Inflammatory macrophage treated with lipopolysaccharide for 4 hours (primary cell): ENCODE measurements at regions not wholly inside any gene's neighbourhood (a gene's known extent, or its start where the extent isn't known, plus 50 kb on each side); places are given as distances from the start of the nearest gene placed in this dataset.
"Not testable (repeated sequence)": the region's sequence is repeated elsewhere in the genome, so short reads cannot be mapped to it uniquely, and the experiment has no call there.

Experiments
- DNase-seq: peaks from one replicate; pipeline ENCODE4 v3.0.0-alpha.2; 2020

DNA sequence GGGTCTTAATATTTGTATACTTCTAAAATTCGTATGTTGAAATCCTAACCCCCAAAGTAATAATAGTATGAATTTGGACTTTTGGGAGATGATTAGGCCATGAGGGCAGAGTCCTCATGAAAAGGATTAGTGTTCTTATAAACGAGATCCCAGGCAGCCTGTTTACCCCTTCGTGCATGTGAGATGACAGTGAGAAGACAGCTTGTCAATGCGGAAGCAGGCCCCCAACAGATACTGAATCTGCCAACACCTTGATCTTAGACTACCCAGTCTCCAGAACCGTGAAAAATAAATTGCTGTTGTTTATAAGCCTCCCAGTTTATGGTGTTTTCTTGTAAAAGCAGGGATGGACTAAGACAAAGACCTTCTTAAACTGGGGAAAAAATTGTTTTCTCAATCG is 714.2 kb downstream of the SI start:
- DNase-seq: no peak

DNA sequence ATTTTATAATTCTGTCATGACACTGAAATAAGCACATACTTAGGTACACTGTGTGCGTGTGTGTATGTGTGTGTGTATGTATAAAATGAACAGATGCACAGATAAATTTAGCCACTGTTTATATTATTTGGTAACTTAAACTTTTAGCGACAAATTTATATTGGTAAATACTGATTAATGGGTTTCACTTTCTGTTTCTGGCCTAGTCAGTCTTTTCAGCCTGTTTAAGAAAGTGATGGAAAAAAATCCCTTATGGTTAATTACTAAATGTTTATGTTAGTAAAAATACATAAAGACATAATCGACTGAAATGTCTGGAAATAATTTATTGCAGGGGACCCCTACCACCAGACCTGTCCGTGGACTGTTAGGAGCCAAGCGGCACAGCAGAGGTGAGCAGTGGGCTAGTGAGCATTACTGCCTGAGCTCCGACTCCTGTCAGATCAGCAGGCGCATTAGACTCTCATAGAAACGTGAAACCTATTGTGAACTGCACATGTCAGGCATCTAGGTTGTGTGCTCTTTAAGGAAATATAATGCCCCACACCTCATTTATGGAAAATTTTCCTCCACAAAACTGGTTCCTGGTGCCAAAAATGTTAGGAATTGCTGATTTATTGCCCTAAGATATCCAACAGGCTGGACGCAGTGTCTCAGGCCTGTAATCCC is 717.4 kb downstream of the SI start:
- DNase-seq: no peak

DNA sequence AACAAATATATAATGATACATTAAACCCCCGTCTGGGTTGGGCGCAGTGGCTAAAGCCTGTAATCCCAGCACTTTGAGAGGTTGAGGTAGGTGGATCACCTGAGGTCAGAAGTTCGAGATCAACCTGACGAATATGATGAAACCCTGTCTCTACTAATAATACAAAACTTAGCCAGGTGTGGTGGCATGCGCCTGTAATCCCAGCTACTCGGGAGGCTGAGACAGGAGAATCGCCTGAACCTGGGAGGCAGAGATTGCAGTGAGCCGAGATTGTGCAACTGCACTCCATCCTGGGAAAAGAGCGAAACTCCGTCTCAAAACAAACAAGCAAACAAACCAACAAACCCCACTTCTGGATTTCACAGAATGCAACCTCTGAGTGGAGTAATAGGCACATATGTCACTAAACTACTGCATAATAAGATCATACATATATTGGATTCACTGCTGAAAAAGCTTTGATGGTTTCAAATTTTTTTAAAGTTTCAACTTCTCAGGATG is 718.2 kb downstream of the SI start:
- DNase-seq: no peak

DNA sequence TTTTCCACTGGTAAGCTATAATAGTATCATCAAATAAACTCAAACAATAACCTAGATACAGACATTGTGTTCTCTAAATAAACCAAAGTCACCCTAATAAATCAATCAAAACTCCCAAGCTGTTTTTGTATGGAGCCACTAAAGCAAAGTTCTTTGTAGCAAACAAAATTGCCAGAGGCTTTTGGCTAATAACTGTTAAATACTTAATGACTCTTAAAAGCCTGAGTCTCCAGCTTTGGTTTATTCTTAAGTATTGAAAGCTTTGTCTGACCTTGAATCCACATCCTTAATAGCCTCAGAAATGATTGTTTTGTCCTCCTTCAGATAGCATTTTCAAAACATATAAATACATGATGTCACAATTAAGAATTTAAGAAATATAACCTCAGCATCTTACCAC is 725.3 kb downstream of the SI start:
- no peak for DNase-seq

DNA sequence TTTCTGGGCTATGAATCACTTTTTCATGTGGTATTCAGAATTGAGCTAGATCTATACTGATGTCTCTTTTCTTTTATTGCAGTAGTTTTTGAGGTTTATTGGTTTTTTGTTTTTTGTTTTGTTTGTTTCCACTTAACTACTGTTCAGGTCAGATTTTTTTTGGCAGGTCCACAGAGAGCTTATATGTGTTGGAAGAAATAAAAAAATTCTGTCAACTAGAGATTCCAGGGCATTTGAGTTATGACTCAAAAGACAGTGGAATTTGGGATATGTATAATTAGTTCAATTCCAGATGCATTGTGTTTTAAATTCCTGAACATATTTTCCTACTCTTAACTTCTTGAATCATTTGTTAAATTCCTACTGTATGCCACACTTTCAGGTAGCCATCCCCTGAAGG is 727.2 kb downstream of the SI start:
- DNase-seq: no peak

DNA sequence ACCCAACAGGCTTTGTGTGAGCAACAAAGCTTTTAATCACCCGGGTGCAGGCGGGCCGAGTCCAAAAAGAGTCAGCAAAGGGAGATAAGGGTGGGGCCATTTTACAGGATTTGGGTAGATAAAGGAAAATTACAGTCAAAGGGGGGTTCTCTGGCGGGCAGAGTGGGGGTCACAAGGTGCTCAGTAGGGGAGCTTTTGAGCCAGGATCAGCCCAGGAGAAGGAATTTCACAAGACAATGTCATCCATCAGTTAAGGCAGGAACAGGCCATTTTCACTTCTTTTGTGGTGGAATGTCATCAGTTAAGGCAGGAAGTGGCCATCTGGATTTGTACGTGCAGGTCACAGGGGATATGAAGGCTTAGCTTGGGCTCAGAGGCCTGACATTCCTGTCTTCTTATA is 736.1 kb downstream of the SI start:
- DNase-seq: not testable (repeated sequence)

DNA sequence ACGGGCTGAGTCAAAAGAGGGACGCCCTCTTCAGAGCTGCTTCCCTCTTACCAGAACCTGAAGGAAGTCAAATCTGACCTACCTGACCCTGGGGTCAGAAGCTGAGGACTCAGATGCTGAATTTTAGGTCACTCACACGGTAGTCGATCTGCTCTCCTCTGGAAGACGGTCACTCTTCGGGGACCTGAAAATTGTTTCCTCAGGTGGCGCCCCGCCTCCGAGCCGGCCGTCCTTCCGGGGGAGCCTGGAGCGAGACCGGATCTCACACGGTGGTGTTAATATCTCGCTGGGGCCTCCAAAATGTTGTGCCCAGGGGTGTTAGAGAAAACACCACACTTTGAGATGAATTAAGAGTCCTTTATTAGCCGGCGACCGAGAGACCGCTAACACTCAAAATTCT is 737.2 kb downstream of the SI start:
- DNase-seq: no peak

DNA sequence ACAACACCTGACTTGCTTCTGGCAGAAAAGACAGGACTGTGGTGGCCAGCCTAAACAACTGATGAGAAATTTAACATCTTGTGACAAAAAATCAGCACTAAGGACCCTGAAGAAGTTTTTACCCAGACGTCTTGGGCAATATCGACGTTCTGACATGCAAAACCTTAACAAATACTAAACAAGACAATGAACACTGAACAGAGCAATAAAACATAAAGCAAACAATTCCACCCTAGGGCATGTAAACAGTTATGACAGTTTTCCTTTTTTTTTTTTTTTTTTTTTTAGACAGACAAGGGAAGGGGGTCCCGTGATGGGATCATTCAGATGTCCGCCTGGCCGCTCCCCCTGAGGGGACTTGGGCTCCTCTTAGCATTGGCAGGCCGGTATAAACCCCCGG is 738.0 kb downstream of the SI start:
- no peak for DNase-seq

DNA sequence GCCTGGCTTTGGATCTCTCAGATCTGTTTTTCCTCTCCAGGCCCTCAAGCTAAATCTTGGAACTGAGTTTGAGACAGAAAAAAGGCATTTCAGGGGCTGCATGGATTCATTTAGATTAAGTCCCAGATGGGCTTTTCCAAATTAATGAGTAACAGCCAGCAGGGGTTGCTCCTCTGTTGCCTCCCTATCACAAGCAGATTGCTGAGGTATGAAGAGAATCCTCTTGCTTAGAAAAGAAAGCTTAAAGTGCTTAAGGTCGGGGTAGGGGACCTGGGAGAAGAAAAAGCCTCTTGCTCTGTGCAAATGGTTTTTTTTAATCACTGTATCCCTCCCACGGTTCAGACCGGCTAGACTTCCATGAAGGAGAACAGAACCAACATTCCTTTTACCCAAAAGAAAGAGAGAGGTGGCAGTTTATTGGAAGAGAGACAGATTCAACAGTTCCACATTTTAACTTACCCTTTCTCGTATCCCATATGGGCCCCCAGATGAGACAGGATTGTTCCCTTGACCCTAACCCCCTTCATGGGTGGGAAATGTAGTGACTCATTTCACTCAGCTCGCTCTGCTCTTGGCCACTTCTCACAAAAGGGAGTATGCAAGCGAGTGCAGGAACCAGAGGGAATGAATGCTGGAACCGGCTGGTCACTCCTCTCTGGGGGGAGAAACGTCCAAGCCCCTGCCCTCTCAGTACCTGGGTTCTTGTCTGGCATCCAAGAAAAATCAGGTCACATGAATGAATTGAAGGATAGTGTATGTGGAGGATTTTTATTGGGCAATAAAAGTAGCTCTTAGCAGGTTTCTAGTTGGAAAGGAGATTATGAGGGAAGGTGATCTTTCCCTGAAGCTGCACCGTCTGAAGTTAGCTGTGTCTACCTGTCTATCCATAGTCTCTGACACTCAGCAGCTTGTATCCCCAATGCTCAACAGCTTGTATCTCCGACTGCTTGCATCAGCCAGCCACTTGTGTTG is 745.2 kb downstream of the SI start:
- DNase-seq: no peak

DNA sequence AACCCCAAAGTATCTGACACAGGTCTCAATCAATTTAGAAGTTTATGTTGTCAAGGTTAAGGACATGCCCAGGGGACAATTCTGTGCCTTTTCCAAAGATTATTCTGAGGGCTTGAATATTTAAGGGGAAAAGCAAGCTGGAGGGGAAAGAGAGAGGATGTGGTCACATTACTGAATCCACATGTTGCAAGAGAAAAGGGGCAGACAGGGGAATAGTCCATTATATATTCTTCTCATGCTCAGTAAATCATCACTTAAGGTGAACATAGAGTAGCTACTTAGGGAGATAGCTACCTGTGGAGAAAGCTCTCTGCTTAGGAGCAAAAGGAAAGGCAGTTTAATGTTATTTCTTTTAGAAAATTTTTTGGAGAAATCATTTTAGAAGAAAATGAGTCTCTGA is 751.6 kb downstream of the SI start:
- no peak for DNase-seq

DNA sequence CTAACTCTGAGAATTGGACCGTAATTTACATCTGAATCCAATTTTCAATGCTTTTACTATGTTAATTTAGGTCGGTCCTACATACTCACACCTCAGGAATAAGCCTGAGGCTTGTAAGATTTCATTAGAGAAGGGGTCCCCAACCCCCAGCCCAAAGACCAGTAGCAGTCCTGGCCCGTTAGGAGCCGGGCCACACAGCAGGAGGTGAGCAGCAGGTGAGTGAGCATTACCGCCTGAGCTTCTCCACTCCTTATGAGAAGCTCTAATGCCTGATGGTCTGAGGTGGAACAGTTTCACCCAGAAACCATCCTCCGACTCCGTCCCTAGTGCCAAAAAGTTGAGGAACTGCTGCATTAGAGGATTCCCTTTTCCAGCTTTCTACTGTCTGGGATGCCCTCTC is 757.3 kb downstream of the SI start:
- DNase-seq: no peak

DNA sequence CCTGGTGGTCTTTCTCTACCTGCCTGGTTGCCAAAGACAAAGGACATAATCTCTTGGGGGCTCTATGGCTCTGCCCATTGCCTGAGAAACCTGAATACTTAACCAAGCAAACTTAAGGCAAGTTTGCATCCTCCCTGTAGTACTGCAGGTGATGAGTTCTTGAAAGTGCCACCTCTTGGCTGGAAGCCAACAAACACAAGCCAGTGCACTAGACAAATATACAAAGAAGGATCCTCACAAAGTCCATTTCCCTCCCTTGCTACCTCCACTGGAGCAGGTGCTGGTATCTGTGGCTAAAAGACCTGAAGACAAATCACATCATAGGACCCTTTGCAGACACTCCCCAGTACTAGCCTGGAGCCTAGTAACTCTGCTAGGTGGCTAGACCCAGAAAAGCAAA is 772.3 kb downstream of the SI start:
- no peak for DNase-seq

DNA sequence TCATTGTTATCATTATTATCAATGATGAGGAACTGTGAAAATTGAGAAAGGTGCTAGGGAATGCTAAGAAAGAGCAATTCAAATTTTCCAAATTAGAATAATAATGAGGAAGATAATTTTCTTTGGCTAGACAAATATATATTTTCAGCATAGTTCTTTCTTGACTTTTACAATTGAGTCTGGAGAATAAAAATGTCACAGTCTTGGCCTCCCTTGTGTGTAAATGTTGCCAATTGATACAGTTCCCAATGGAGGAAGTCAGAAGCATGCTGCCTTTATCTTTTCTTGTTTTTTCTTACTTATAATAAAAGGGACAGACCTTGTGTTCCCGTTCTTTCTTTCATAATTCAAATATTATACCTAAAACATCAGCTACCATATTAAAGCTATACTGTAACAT is 774.4 kb downstream of the SI start:
- no peak for DNase-seq

DNA sequence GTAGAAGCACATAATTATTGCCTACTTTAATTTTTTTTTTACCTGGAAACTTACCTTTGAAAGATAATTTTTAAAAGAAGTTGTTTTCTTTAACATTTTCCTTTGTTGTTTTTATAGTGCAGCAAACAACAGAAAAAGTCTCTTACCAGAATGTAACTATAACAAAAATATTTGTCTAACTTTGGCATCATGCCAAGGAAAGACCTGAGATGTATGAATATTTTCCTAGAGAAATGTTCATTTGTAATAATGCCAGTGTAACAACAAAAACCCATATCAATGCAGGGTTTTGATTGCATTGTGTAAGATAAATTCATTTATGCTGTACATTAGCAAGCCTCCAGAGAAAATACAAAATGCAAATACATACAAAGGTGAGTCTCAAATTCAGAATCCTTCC is 775.7 kb downstream of the SI start:
- no peak for DNase-seq

DNA sequence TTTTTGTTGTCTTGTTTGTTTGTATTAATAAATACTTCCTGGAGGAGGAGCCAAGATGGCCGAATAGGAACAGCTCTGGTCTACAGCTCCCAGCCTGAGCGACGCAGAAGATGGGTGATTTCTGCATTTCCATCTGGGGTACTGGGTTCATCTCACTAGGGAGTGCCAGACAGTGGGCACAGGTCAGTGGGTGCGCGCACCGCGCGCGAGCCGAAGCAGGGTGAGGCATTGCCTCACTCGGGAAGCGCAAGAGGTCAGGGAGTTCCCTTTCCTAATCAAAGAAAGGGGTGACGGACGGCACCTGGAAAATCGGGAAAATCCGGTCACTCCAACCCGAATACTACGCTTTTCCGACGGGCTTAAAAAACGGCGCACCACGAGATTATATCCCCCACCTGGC is 786.8 kb downstream of the SI start:
- DNase-seq: not testable (repeated sequence)

DNA sequence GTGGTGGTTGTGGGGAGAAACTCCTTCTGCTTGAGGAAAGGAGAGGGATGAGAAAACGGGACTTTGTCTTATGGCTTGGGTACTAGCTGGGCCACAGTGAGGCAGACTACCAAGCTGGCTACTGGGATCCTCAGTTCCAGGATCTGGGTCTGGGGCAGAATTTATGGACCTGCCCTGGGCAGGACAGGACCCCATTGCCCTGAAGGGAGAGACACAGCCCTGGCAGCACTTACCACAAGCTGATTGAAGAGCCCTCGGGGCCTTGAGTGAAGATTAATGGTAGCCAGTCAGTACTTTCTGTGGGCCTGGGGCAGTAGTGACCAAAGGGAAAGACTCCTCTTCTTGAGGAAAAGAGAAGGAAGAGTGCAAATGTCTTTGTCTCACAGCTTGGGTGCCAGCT is 799.7 kb downstream of the SI start:
- DNase-seq: no peak

DNA sequence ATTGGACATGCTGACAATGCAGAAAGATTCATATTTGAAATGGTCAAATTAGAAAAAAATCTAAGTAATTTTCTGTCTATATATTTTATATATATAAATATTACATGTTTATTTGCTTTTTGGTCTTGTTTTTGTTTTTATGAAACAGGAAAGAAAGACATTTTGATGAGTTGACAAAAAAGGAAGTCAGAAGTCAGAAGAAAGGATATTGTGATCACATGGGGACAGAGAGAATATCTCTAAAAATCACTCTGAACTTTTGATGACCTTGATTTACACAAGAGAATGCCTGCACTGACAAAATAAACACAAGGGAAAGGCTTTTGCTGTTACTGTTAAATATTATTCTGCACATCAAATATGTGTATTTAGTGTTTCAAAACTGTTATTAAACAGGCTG is 811.2 kb downstream of the SI start:
- no peak for DNase-seq

DNA sequence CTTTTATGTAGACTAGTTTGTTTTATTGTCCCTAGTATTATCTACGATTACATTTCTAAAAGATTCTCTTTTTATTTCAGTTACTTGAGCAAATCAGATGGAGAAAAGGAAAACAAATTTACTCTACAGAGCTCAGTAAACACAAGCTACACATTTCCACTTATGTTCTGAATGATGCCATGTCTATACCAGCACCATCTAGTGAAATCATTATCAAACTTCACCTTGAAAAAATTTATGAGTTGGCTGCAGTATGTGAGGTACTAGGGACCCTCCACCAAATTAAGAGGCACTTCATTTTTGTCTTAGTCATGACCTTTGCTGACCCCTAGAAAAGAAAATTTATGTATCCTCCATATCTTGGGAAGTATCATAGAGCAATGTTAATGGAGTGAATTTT is 827.4 kb downstream of the SI start:
- no peak for DNase-seq

DNA sequence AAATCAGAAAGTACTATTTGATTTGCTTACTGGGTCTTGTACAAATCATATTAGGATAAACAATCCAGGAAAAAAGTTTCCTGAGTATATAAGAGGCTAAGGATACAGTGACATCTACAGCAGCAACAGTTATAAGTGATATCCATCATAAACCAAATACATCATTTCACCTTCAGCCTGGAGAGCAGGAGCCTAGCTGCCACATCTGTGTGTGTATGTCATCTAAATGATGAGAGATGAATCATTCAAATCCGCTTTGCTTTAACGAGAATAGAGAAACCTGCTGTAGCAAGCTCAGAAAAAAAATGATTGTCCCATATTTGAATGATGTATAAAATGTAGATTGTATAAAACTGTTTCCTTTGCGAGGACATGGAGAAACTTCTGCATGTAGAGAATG is 841.4 kb downstream of the SI start:
- no peak for DNase-seq

DNA sequence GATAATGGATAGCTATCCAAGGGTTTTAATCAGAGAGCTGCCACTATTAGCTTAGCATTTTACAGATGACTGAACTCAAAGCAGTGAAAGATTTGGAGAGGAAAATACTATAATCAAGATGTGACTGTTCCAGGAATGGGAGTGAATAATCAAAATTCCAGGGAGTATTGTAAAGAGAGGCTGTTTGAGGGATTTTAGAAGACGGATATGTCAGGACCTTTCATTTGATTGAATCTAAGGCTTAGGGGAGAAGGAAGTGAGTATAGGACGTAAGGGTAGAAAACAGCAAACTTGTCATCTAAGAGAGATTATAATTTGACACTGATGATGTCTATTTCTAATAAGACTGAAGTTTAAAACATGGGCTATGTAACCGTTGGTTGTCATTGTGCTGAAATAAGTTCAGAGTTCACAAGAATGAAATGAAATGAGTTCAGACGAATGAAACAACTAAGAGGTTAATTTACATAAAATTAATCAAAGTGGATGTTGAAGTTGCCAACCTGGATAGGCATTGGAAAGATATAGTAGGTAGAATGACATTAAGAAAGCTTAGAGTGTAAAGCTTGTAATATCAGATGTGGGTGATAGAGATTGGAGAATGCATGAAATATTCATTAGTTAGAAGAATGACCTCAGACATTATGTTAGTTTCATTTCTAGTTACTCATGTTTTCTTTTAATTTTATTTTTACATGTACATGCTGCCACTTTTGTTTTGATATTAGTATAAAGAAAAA is 842.8 kb downstream of the SI start:
- DNase-seq: no peak

DNA sequence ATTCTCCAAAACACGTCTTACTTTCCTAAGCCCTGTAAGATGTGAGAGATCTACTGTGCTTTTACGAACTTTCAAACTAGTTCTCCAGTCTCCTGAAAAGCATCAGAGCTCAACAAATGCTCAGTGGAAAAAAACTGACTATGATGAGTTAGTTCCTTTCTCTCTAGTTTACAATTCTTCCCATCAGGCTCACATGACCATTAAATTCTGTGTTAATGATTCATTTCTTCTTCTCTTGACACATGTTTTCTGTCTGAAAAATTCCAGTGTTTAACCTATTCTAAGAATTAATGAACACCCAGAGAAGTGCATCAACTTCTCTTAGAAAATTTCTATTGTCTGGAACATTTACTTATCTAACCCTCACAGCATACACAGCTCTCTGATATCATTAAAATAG is 844.3 kb downstream of the SI start:
- no peak for DNase-seq

DNA sequence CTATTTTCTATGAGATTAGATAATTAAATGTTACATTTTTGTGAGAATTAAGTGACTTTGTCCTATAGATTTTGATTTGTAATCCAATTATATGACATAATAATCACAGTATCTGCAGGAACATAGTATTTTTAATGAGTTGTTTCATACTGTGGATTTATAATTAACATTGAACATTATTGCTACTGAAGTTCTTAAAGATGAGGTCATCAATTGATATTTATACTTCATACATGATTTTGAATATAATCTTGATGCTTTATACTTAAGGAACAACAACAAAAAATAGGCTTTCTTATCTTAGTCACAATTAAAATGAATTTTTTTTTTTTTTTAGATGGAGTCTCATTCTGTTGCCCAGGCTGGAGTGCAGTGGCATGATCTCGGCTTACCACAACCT is 846.6 kb downstream of the SI start:
- DNase-seq: no peak

DNA sequence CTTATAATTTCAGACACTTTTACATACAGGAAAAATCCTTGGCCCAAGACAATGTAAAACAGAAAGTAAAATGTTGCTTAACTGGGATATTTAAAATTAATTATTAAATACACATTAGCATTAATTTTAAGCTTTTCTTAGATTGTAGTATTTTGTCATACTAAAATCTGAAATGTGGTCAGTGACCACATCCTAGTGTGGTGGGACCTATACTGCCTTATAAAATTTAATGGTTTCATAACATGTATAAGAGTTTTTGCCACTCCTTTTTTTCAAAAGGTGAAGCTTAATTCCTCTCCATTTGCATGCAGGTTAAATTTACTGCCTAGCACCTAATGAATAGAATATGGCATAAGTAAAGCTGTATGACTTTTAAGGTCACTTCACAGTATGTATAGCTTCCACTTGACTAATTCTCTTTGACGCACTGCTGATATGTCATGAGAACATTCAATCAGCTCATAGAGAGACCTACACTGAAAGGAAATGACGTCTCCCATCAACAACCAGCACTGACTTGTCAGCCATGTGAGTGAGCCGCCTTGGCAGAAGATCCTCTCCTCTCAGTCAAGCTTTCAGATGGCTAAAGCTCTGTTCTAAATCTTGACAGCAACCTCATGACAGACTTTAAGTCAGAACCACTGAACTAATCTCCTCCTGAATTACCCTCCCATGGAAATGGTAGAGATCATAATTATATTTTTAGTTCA is 847.8 kb downstream of the SI start:
- DNase-seq: no peak
